ENCODE measurements at regions not wholly inside any gene's neighbourhood (a gene's known extent, or its start where the extent isn't known, plus 50 kb on each side); places are given as distances from the start of the nearest gene placed in this dataset.

DNA sequence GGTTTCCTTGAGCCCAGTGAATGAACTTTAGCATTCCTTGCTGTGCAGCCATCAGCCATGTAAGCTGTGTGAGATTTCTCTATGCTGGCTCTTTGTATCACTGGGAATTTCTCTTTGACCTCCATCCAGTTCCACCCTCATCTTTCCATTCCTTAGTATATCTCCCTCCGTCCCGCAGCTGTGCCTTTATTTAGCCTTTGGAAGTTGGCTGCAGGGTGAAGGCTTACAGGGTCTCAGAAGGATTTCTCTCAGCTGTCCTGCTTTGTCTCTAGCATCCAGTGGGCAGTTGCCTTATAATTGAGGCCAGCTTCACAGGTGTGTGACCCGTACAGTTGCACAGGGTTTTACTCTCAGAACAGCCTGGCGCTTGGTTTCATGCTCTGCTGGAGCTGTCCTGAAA lies 144.3 kb downstream of the PXDC1 start:
- CTCF ChIA-PET: no interaction called here
- POLR2A ChIA-PET: no interaction called here
- no peak for DNase-seq (ENCODE audit: extremely low spot score)
- TF ChIP-seq, protein P1, sequence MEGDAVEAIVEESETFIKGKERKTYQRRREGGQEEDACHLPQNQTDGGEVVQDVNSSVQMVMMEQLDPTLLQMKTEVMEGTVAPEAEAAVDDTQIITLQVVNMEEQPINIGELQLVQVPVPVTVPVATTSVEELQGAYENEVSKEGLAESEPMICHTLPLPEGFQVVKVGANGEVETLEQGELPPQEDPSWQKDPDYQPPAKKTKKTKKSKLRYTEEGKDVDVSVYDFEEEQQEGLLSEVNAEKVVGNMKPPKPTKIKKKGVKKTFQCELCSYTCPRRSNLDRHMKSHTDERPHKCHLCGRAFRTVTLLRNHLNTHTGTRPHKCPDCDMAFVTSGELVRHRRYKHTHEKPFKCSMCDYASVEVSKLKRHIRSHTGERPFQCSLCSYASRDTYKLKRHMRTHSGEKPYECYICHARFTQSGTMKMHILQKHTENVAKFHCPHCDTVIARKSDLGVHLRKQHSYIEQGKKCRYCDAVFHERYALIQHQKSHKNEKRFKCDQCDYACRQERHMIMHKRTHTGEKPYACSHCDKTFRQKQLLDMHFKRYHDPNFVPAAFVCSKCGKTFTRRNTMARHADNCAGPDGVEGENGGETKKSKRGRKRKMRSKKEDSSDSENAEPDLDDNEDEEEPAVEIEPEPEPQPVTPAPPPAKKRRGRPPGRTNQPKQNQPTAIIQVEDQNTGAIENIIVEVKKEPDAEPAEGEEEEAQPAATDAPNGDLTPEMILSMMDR (IDR thresholded peaks at IDR 0.05; ENCODE audit: control extremely low read depth, extremely low read depth, low read depth, missing control alignments): no peak

GRCh38 chr6:3603340-3604130 lies 146.7 kb upstream of the SLC22A23 start:
- ChIA-PET POLR2A (no interaction called here), CTCF (no interaction called here)
- no peak for DNase-seq (ENCODE audit: extremely low spot score)
- TF ChIP-seq, protein P1 (IDR thresholded peaks at IDR 0.05; ENCODE audit: control extremely low read depth, extremely low read depth, low read depth, missing control alignments): no peak

DNA sequence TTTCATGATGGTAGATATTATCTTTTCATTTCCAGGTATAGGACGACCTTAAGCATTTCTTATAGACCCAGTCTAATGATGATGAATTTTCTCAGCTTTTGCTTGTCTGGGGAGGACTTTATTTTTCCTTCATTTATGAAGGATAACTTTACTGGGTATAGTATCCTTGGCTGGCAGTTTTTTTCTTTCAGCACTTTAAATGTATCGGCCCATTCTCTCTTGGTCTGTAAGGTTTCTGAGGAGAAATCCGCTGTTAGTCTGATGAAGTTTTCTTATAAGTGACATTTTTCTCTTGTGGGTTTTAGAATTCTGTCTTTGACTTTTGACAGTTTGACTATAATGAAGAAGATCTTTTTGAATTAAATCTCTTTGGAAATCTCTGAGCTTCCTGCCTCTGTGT lies 144.7 kb upstream of the SLC22A23 start:
- POLR2A ChIA-PET: no interaction called here
- DNase-seq (ENCODE audit: extremely low spot score): no peak
- TF ChIP-seq, protein P1 (IDR thresholded peaks at IDR 0.05; ENCODE audit: control extremely low read depth, extremely low read depth, low read depth, missing control alignments): no peak
- CTCF ChIA-PET: no interaction called here

DNA sequence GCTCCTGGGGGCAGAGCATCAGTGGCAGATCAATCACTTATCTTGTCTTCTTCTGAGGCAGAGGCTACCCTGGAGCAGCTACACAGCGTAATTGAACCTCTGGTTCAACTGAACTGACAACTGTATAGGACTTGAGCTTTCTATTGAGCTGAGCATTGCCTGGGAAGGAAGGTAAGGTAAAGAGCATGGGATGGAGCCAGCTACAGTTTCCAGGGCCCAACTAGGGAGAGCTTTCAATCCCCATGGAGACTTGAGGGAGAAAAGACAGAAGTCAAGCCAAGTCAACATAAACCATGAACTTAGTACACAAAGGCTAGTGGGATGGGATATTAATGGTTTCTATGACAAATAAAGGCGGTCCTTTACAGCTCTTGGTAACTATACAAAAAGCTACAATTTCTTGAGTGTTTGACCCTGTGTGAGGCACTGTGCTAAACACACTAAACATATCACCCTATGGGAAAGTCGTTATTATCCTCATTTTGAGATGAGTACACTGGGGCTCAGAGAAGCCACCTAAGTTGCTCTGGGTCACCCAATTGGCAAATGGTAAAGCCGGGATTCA lies 140.7 kb upstream of the SLC22A23 start:
- TF ChIP-seq, protein P1 (IDR thresholded peaks at IDR 0.05; ENCODE audit: control extremely low read depth, extremely low read depth, low read depth, missing control alignments): no peak
- POLR2A ChIA-PET: no interaction called here

GRCh38 chr6:3596766-3597165 lies 139.9 kb upstream of the SLC22A23 start:
- ChIA-PET CTCF (no interaction called here), POLR2A (no interaction called here)
- TF ChIP-seq, protein P1 (IDR thresholded peaks at IDR 0.05; ENCODE audit: control extremely low read depth, extremely low read depth, low read depth, missing control alignments): no peak
- no peak for DNase-seq (ENCODE audit: extremely low spot score)

More for the DNA sequence above, 140.7 kb upstream of the SLC22A23 start:
- DNase-seq (ENCODE audit: extremely low spot score): no peak
- CTCF ChIA-PET: interaction anchor here (0.9 kb wide), 1 partner anchor 12 kb away, joined by 3 read pairs; no protein-coding TSS in a partner anchor

GRCh38 chr6:3594201-3594600 lies 137.4 kb upstream of the SLC22A23 start:
- ChIA-PET CTCF (no interaction called here), POLR2A (no interaction called here)
- DNase-seq (ENCODE audit: extremely low spot score): no peak
- TF ChIP-seq, protein P1 (IDR thresholded peaks at IDR 0.05; ENCODE audit: control extremely low read depth, extremely low read depth, low read depth, missing control alignments): no peak
